GM23338 (cell line): ENCODE measurements at regions not wholly inside any gene's neighbourhood (a gene's known extent, or its start where the extent isn't known, plus 50 kb on each side); places are given as distances from the start of the nearest gene placed in this dataset.

Source experiments
- EZH2 ChIP-seq: fragments of 200-600 bp; sonication (generic); IDR thresholded peaks from one replicate; pipeline ENCODE4 v1.8.0; 2017; ENCODE audit warnings: antibody characterized with exemption, mild to moderate bottlenecking, low read depth; ENCODE audit not compliant: unreplicated experiment
- EZH2phosphoT487 ChIP-seq: fragments of 200-600 bp; sonication (generic); IDR thresholded peaks from one replicate; pipeline ENCODE4 v1.8.1; 2018; ENCODE audit warnings: antibody characterized with exemption; ENCODE audit not compliant: unreplicated experiment
- NANOG ChIP-seq: IDR thresholded peaks from 2 replicates; pipeline ENCODE4 v1.6.1; 2016; ENCODE audit warnings: antibody characterized with exemption, borderline replicate concordance
- STAT1 ChIP-seq: IDR thresholded peaks from one replicate; pipeline ENCODE4 v1.6.1; 2016; ENCODE audit warnings: antibody characterized with exemption; ENCODE audit not compliant: unreplicated experiment
- TF ChIP-seq, protein P1 (sequence below), 2 experiments: fragments of 200-600 bp in 1 of 2; sonication (generic) in 1 of 2; conservative IDR thresholded peaks; 2 replicates each; pipeline versions ENCODE4 v1.5.1 to v1.6.1; 2016 to 2017; ENCODE audit warnings: antibody characterized with exemption in 2 of 2, low read depth in 2 of 2, mild to moderate bottlenecking in 2 of 2, moderate library complexity in 1 of 2
- TF ChIP-seq, protein P2 (sequence below): IDR thresholded peaks from one replicate; pipeline ENCODE4 v1.6.1; 2018; ENCODE audit warnings: antibody characterized with exemption; ENCODE audit not compliant: unreplicated experiment

DNA sequence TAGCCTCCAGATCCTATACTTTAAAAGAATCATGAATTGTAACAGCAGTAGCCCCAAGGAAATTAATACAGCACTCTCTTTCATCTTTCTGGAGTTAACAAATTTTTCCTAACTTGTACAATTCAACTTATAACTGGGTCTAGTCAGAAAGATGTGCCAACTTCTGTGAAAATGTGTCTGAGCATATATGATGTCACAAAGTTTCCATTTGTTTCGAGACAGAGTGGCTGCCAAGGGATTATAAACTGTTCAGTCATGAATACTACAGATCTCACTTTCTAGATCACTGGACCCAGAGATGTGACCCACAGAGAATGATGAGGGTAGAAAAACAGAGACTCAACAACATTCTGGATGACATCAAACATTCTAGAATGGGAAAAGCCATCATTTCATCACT, 249.2 kb upstream of the PHF14 start:
- TF ChIP-seq, protein P1, sequence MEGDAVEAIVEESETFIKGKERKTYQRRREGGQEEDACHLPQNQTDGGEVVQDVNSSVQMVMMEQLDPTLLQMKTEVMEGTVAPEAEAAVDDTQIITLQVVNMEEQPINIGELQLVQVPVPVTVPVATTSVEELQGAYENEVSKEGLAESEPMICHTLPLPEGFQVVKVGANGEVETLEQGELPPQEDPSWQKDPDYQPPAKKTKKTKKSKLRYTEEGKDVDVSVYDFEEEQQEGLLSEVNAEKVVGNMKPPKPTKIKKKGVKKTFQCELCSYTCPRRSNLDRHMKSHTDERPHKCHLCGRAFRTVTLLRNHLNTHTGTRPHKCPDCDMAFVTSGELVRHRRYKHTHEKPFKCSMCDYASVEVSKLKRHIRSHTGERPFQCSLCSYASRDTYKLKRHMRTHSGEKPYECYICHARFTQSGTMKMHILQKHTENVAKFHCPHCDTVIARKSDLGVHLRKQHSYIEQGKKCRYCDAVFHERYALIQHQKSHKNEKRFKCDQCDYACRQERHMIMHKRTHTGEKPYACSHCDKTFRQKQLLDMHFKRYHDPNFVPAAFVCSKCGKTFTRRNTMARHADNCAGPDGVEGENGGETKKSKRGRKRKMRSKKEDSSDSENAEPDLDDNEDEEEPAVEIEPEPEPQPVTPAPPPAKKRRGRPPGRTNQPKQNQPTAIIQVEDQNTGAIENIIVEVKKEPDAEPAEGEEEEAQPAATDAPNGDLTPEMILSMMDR (conservative IDR thresholded peaks at IDR 0.05; ENCODE audit: low read depth in 2 of 2): no peak
- TF ChIP-seq, protein P2, sequence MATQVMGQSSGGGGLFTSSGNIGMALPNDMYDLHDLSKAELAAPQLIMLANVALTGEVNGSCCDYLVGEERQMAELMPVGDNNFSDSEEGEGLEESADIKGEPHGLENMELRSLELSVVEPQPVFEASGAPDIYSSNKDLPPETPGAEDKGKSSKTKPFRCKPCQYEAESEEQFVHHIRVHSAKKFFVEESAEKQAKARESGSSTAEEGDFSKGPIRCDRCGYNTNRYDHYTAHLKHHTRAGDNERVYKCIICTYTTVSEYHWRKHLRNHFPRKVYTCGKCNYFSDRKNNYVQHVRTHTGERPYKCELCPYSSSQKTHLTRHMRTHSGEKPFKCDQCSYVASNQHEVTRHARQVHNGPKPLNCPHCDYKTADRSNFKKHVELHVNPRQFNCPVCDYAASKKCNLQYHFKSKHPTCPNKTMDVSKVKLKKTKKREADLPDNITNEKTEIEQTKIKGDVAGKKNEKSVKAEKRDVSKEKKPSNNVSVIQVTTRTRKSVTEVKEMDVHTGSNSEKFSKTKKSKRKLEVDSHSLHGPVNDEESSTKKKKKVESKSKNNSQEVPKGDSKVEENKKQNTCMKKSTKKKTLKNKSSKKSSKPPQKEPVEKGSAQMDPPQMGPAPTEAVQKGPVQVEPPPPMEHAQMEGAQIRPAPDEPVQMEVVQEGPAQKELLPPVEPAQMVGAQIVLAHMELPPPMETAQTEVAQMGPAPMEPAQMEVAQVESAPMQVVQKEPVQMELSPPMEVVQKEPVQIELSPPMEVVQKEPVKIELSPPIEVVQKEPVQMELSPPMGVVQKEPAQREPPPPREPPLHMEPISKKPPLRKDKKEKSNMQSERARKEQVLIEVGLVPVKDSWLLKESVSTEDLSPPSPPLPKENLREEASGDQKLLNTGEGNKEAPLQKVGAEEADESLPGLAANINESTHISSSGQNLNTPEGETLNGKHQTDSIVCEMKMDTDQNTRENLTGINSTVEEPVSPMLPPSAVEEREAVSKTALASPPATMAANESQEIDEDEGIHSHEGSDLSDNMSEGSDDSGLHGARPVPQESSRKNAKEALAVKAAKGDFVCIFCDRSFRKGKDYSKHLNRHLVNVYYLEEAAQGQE: no peak
- TF ChIP-seq EZH2phosphoT487 (no peak), STAT1 (no peak), EZH2 (no peak), NANOG (no peak)
